ENCODE measurements at regions not wholly inside any gene's neighbourhood (a gene's known extent, or its start where the extent isn't known, plus 50 kb on each side); places are given as distances from the start of the nearest gene placed in this dataset.
"Not testable (repeated sequence)": the region's sequence is repeated elsewhere in the genome, so short reads cannot be mapped to it uniquely, and the experiment has no call there.

- DNase-seq, result no peak
These were observed 368.3 kb upstream of the GJE1 start for GRCh38 chr6:141764388-141764787.

GRCh38 chr6:141758430-141758829, 374.3 kb upstream of the GJE1 start:
- DNase-seq, result no peak

- DNase-seq, result no peak
These were observed 379.5 kb upstream of the GJE1 start for GRCh38 chr6:141753180-141753579.

- DNase-seq, result no peak
These were observed 380.0 kb upstream of the GJE1 start for GRCh38 chr6:141752677-141753076.

GRCh38 chr6:141746324-141746723, 386.4 kb upstream of the GJE1 start:
- not testable (repeated sequence) for DNase-seq

GRCh38 chr6:141744971-141745370, 387.8 kb upstream of the GJE1 start:
- no peak for DNase-seq

- no peak for DNase-seq
These were observed 388.4 kb upstream of the GJE1 start for GRCh38 chr6:141744194-141744925.

GRCh38 chr6:141736104-141736503, 396.6 kb upstream of the GJE1 start:
- DNase-seq, result no peak

GRCh38 chr6:141735126-141735525, 397.6 kb upstream of the GJE1 start:
- DNase-seq, result no peak

- no peak for DNase-seq
These were observed 398.5 kb upstream of the GJE1 start for GRCh38 chr6:141734071-141734840.

- no peak for DNase-seq
These were observed 403.6 kb upstream of the GJE1 start for GRCh38 chr6:141729146-141729545.

GRCh38 chr6:141728330-141728729, 404.4 kb upstream of the GJE1 start:
- DNase-seq, result no peak

- no peak for DNase-seq
These were observed 406.5 kb upstream of the GJE1 start for GRCh38 chr6:141726248-141726647.

GRCh38 chr6:141724731-141725130, 408.0 kb upstream of the GJE1 start:
- DNase-seq, result no peak

- no peak for DNase-seq
These were observed 413.2 kb upstream of the GJE1 start for GRCh38 chr6:141719476-141719875.

- no peak for DNase-seq
These were observed 427.3 kb upstream of the GJE1 start for GRCh38 chr6:141705431-141705830.

- DNase-seq, result no peak
These were observed 428.6 kb upstream of the GJE1 start for GRCh38 chr6:141704151-141704550.

GRCh38 chr6:141701732-141702131, 431.0 kb upstream of the GJE1 start:
- no peak for DNase-seq

GRCh38 chr6:141700819-141701218, 431.9 kb upstream of the GJE1 start:
- DNase-seq, result no peak

- DNase-seq, result no peak
These were observed 443.8 kb upstream of the GJE1 start for GRCh38 chr6:141688916-141689315.

GRCh38 chr6:141685416-141685815, 447.3 kb upstream of the GJE1 start:
- DNase-seq, result no peak

- no peak for DNase-seq
These were observed 450.3 kb upstream of the GJE1 start for GRCh38 chr6:141682391-141682790.

- DNase-seq, result no peak
These were observed 455.0 kb upstream of the GJE1 start for GRCh38 chr6:141677598-141678211.

- DNase-seq, result no peak
These were observed 456.8 kb upstream of the GJE1 start for GRCh38 chr6:141675957-141676356.

All from NCI-H510A treated with DMSO at 0.1 percent for 48 hours (cell line).